CD4-positive, alpha-beta T cell (primary cell): ENCODE measurements at regions not wholly inside any gene's neighbourhood (a gene's known extent, or its start where the extent isn't known, plus 50 kb on each side); places are given as distances from the start of the nearest gene placed in this dataset.

ENCODE experiments used
- ATAC-seq: fragments of 200-7000 bp; cut with Tn5 transposase; one replicate; pipeline ENCODE4 v1.10.0; 2022; ENCODE audit warnings: mild to moderate bottlenecking; ENCODE audit not compliant: poor library complexity
- CTCF ChIA-PET: fragments of 350-600 bp; sonication (Branson Sonifier 250); formaldehyde crosslinking; loops from one replicate; lab custom pipeline; 2021; ENCODE audit warnings: antibody characterized with exemption, inconsistent platforms; lab: Charles Lee
- POLR2A ChIA-PET: fragments of 350-600 bp; sonication (Branson Sonifier 250); formaldehyde crosslinking; loops from one replicate; lab custom pipeline; 2021; ENCODE audit warnings: antibody characterized with exemption, inconsistent platforms; lab: Charles Lee
- DNase-seq, 14 experiments: peaks; one replicate each; pipeline ENCODE4 v3.0.0-alpha.2; 2013 to 2020; ENCODE audit warnings: mixed read lengths in 2 of 14
- H3K27ac ChIP-seq, 2 donors: one replicate each; pipeline versions ENCODE4 v1.5.1 to v1.7.0; 2013; ENCODE audit warnings: low read length in 2 of 2, low read depth in 1 of 2, mild to moderate bottlenecking in 1 of 2
- H3K27me3 ChIP-seq, 2 experiments: 1 replicate in 1 of 2; 2 replicates in 1 of 2; pipeline versions ENCODE4 v1.6.1 to v1.7.0; 2013; ENCODE audit warnings: low read length in 2 of 2, control low read depth in 1 of 2, mild to moderate bottlenecking in 1 of 2, moderate library complexity in 1 of 2; ENCODE audit not compliant: insufficient read depth in 2 of 2, control insufficient read depth in 1 of 2
- H3K36me3 ChIP-seq: one replicate; pipeline ENCODE4 v1.6.1; 2013; ENCODE audit warnings: low read length, control low read depth; ENCODE audit not compliant: insufficient read depth
- H3K4me1 ChIP-seq: one replicate; pipeline ENCODE4 v1.6.1; 2013; ENCODE audit warnings: low read length, control low read depth; ENCODE audit not compliant: insufficient read depth
- H3K4me3 ChIP-seq: one replicate; pipeline ENCODE4 v1.5.1; 2013; ENCODE audit warnings: mild to moderate bottlenecking, low read length, moderate library complexity
- H3K9me3 ChIP-seq, 2 experiments: 1 replicate in 1 of 2; 2 replicates in 1 of 2; pipeline versions ENCODE4 v1.6.1 to v1.7.0; 2013; ENCODE audit warnings: low read length in 2 of 2, mild to moderate bottlenecking in 2 of 2, control low read depth in 1 of 2, moderate library complexity in 1 of 2; ENCODE audit not compliant: control insufficient read depth in 1 of 2, insufficient read depth in 1 of 2
- H3K27ac Mint-ChIP-seq: one replicate; pipeline ENCODE4 v1.8.0; 2020; ENCODE audit warnings: mixed read lengths
- H3K27me3 Mint-ChIP-seq: one replicate; pipeline ENCODE4 v1.8.0; 2021; ENCODE audit warnings: mixed read lengths
- H3K36me3 Mint-ChIP-seq: one replicate; pipeline ENCODE4 v1.8.0; 2021; ENCODE audit warnings: low read depth, mixed read lengths
- H3K4me1 Mint-ChIP-seq: one replicate; pipeline ENCODE4 v1.8.0; 2021; ENCODE audit warnings: low read depth, mixed read lengths
- H3K4me3 Mint-ChIP-seq: one replicate; pipeline ENCODE4 v1.8.0; 2020; ENCODE audit warnings: mild to moderate bottlenecking, mixed read lengths
- H3K9me3 Mint-ChIP-seq: one replicate; pipeline ENCODE4 v1.8.0; 2020; ENCODE audit warnings: mixed read lengths
- intact Hi-C, 2 experiments: fragments of 100-400 bp; cut with DNase I in 1 of 2; cut with micrococcal nuclease in 1 of 2; formaldehyde crosslinking; loops; one replicate each; pipeline versions ENCODE4 v1.15.1 to v1.9.0; 2023 to 2025; cut with DNase I, micrococcal nuclease
- TF ChIP-seq, protein P1 (sequence below): fragments of 200-600 bp; IDR thresholded peaks from one replicate; pipeline ENCODE4 v1.8.0; 2022; ENCODE audit warnings: antibody characterized with exemption, mild to moderate bottlenecking

DNA sequence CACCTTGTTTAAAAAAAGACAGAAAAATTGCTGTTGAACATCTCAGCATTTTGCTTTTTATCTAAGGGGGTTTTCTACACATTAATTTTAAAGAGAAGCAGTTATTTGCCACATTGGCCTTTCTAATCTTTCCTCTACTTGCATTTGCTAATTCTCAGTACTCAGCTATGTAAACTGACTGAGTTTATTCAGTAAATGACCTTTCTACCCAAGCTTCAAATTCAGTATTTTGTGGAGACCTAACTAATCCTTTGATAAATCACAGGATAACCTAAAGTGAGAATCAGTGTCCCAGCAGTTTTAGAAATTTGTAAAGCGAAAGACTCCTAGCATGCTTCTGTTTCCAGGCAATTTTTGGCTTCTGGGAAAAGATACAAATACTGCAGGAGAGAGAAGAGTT, 288.4 kb downstream of the ASXL3 start:
- Mint-ChIP-seq H3K4me1 (no peaks in the 10 kb centered on the region), H3K9me3 (peaks cover 6% of the 10 kb centered on the region), H3K27ac (no peak overlapping the region), H3K4me3 (no peak overlapping the region), H3K36me3 (no peaks in the 10 kb centered on the region), H3K27me3 (no peaks in the 10 kb centered on the region)
- Histone ChIP-seq H3K27me3 (no peaks in the 10 kb centered on the region), H3K9me3 (peaks cover 5 to 8% of the 10 kb centered on the region in 2 experiments), H3K4me3 (no peak overlapping the region), H3K4me1 (no peaks in the 10 kb centered on the region), H3K27ac (no peak overlapping the region), H3K36me3 (no peaks in the 10 kb centered on the region)
- TF ChIP-seq, protein P1, sequence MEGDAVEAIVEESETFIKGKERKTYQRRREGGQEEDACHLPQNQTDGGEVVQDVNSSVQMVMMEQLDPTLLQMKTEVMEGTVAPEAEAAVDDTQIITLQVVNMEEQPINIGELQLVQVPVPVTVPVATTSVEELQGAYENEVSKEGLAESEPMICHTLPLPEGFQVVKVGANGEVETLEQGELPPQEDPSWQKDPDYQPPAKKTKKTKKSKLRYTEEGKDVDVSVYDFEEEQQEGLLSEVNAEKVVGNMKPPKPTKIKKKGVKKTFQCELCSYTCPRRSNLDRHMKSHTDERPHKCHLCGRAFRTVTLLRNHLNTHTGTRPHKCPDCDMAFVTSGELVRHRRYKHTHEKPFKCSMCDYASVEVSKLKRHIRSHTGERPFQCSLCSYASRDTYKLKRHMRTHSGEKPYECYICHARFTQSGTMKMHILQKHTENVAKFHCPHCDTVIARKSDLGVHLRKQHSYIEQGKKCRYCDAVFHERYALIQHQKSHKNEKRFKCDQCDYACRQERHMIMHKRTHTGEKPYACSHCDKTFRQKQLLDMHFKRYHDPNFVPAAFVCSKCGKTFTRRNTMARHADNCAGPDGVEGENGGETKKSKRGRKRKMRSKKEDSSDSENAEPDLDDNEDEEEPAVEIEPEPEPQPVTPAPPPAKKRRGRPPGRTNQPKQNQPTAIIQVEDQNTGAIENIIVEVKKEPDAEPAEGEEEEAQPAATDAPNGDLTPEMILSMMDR, result no peak
- intact Hi-C loops, result no loop called here
- ATAC-seq, result no peak
- ChIA-PET CTCF (no interaction called here), POLR2A (no interaction called here)
- DNase-seq, result no peak

DNA sequence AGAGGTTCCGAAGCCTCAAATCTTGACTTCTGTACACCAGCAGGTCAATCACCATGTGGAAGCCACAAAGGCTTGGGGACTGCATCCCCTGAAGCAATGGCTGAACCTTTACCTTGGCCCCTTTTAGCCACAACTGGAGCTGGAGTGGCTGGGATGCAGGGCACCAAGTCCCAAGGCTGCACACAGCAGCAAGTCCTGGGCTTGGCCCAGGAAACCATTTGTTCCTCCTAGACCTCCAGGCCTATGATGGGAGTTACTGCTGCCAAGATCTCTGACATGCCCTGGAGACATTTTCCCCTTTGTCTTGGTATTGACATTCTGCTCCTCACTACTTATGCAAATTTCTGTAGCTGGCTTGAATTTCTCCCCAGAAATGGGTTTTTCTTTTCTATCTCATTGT, 285.9 kb downstream of the ASXL3 start:
- no peaks in the 10 kb centered on the region for H3K4me1 ChIP-seq
- Mint-ChIP-seq H3K4me3 (no peak overlapping the region), H3K9me3 (peaks cover 6% of the 10 kb centered on the region), H3K27ac (no peak overlapping the region), H3K36me3 (no peaks in the 10 kb centered on the region), H3K27me3 (no peaks in the 10 kb centered on the region), H3K4me1 (no peaks in the 10 kb centered on the region)
- no peak overlapping the region for H3K4me3 ChIP-seq
- no peaks in the 10 kb centered on the region for H3K27me3 ChIP-seq
- H3K9me3 ChIP-seq, result peaks cover 5 to 8% of the 10 kb centered on the region in 2 experiments
- intact Hi-C loops, result no loop called here
- DNase-seq, result no peak
- TF ChIP-seq, protein P1, result no peak
- no peaks in the 10 kb centered on the region for H3K36me3 ChIP-seq
- no peak overlapping the region for H3K27ac ChIP-seq
- no peak for ATAC-seq
- ChIA-PET POLR2A (no interaction called here), CTCF (no interaction called here)

DNA sequence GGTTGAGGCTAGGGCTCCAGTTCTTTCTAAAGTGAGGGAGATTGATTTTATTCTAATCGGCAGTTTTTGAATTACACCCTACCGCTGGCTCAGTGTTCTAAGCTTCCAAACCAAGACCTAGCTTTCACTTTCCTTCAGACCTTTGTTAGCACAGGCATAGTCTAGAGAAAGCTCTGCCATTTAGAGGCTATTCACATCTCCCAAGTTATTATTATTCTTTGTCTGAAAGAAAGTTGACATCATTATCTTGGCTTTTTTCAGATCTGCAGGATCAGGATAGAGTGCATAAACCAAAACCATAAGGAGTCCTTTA, 276.8 kb downstream of the ASXL3 start:
- ChIA-PET CTCF (no interaction called here), POLR2A (no interaction called here)
- Histone ChIP-seq H3K4me1 (no peaks in the 10 kb centered on the region), H3K27me3 (no peaks in the 10 kb centered on the region), H3K27ac (no peak overlapping the region), H3K4me3 (no peak overlapping the region), H3K36me3 (no peaks in the 10 kb centered on the region), H3K9me3 (no peaks in the 10 kb centered on the region)
- no peak for ATAC-seq
- no peak overlapping the region for H3K4me3 Mint-ChIP-seq
- no peak for DNase-seq
- H3K9me3 Mint-ChIP-seq, result no peaks in the 10 kb centered on the region
- intact Hi-C loops, result no loop called here
- TF ChIP-seq, protein P1, result no peak
- no peaks in the 10 kb centered on the region for H3K36me3 Mint-ChIP-seq
- no peaks in the 10 kb centered on the region for H3K4me1 Mint-ChIP-seq
- H3K27ac Mint-ChIP-seq, result no peak overlapping the region
- H3K27me3 Mint-ChIP-seq, result no peaks in the 10 kb centered on the region
